Natural killer cell (primary cell): ENCODE measurements at regions not wholly inside any gene's neighbourhood (a gene's known extent, or its start where the extent isn't known, plus 50 kb on each side); places are given as distances from the start of the nearest gene placed in this dataset.

ENCODE experiments used
- ATAC-seq, 3 donors: fragments of 150-1000 bp in 2 of 3; fragments of 200-7000 bp in 1 of 3; cut with Tn5 transposase; 1 replicate in 1 of 3; 2 replicates in 2 of 3; pipeline ENCODE4 v1.10.0; 2021; ENCODE audit warnings: mild to moderate bottlenecking in 2 of 3, moderate library complexity in 2 of 3
- DNase-seq, 2 donors: peaks; one replicate each; pipeline versions ENCODE4 v3.0.0 to v3.0.0-alpha.2; 2013 to 2021; ENCODE audit warnings: mixed read lengths in 1 of 2
- H3K27ac ChIP-seq: one replicate; pipeline ENCODE4 v1.5.1; 2013; ENCODE audit warnings: mild to moderate bottlenecking, low read length
- H3K27me3 ChIP-seq: one replicate; pipeline ENCODE4 v1.6.1; 2013; ENCODE audit warnings: low read length; ENCODE audit not compliant: control insufficient read depth, insufficient read depth
- H3K36me3 ChIP-seq: one replicate; pipeline ENCODE4 v1.6.1; 2013; ENCODE audit warnings: low read length; ENCODE audit not compliant: control insufficient read depth, insufficient read depth
- H3K4me1 ChIP-seq: one replicate; pipeline ENCODE4 v1.6.1; 2013; ENCODE audit warnings: low read length; ENCODE audit not compliant: control insufficient read depth, insufficient read depth
- H3K4me3 ChIP-seq: one replicate; pipeline ENCODE4 v1.5.1; 2013; ENCODE audit warnings: low read length
- H3K9me3 ChIP-seq: one replicate; pipeline ENCODE4 v1.6.1; 2013; ENCODE audit warnings: low read length; ENCODE audit not compliant: control insufficient read depth, insufficient read depth
- H3K27ac Mint-ChIP-seq, 2 donors: one replicate each; pipeline ENCODE4 v1.8.0; 2022; ENCODE audit warnings: mild to moderate bottlenecking in 2 of 2, mixed read lengths in 2 of 2, moderate library complexity in 1 of 2
- H3K27me3 Mint-ChIP-seq, 2 donors: one replicate each; pipeline ENCODE4 v1.8.0; 2022; ENCODE audit warnings: low read depth in 2 of 2, mixed read lengths in 2 of 2
- H3K36me3 Mint-ChIP-seq: one replicate; pipeline ENCODE4 v1.8.0; 2022; ENCODE audit warnings: mixed read lengths
- H3K4me1 Mint-ChIP-seq, 2 donors: one replicate each; pipeline ENCODE4 v1.8.0; 2022; ENCODE audit warnings: mixed read lengths in 2 of 2
- H3K4me3 Mint-ChIP-seq: one replicate; pipeline ENCODE4 v1.8.0; 2022; ENCODE audit warnings: mild to moderate bottlenecking, moderate library complexity, mixed read lengths
- H3K9me3 Mint-ChIP-seq, 2 donors: one replicate each; pipeline ENCODE4 v1.8.0; 2022; ENCODE audit warnings: mixed read lengths in 2 of 2
- CTCF ChIP-seq: fragments of 200-600 bp; IDR thresholded peaks from one replicate; pipeline ENCODE4 v1.8.0; 2022; ENCODE audit warnings: antibody characterized with exemption
- WGBS: methylation state at CpG from one replicate; pipeline ENCODE4 v1.1.7; 2013; ENCODE audit warnings: missing lambda C conversion rate; ENCODE audit not compliant: insufficient coverage; 5-methylcytosine and 5-hydroxymethylcytosine counted together
- intact Hi-C: fragments of 100-400 bp; cut with micrococcal nuclease; formaldehyde crosslinking; loops from one replicate; pipeline ENCODE4 v1.14.2; 2022

- Mint-ChIP-seq H3K27ac (peak overlapping the region; percentile 91 to 97), H3K27me3 (no peaks in the 10 kb centered on the region), H3K36me3 (no peaks in the 10 kb centered on the region), H3K4me3 (peak overlapping the region; percentile 61), H3K9me3 (no peaks in the 10 kb centered on the region), H3K4me1 (peaks cover 61 to 73% of the 10 kb centered on the region in 2 donors)
- H3K36me3 ChIP-seq = no peaks in the 10 kb centered on the region
- ATAC-seq = no peak
- no peak for DNase-seq
- no peak for TF ChIP-seq CTCF
- H3K27me3 ChIP-seq = no peaks in the 10 kb centered on the region
- H3K4me3 ChIP-seq = no peak overlapping the region
- H3K27ac ChIP-seq = peak overlapping the region; percentile 91
- WGBS = 77% methylated on average over 2 of the region's 2 CpGs
- intact Hi-C loops = loop anchor here (1.0 kb wide), 1 partner anchor 22 kb away; no protein-coding TSS in a partner anchor
- peaks cover 64% of the 10 kb centered on the region for H3K4me1 ChIP-seq
- H3K9me3 ChIP-seq = no peaks in the 10 kb centered on the region
Observed at GRCh38 chr6:90402831-90403192, 106.2 kb upstream of the BACH2 start.

- H3K9me3 ChIP-seq = no peaks in the 10 kb centered on the region
- ATAC-seq (peak; percentile 48 to 71 (median 50)), DNase-seq (peak; percentile 59 to 70)
- peak overlapping the region; percentile 91 for H3K27ac ChIP-seq
- Mint-ChIP-seq H3K4me3 (peak overlapping the region; percentile 61), H3K36me3 (no peaks in the 10 kb centered on the region), H3K9me3 (no peaks in the 10 kb centered on the region), H3K27me3 (no peaks in the 10 kb centered on the region), H3K4me1 (peaks cover 67 to 76% of the 10 kb centered on the region in 2 donors), H3K27ac (peak overlapping the region; percentile 91 to 97)
- no peak overlapping the region for H3K4me3 ChIP-seq
- no peaks in the 10 kb centered on the region for H3K27me3 ChIP-seq
- WGBS = 47% methylated on average over 7 of the region's 10 CpGs
- intact Hi-C loops = loop anchor here (1.0 kb wide), 1 partner anchor 23 kb away; no protein-coding TSS in a partner anchor
- H3K36me3 ChIP-seq = no peaks in the 10 kb centered on the region
- no peak for TF ChIP-seq CTCF
- H3K4me1 ChIP-seq = peaks cover 70% of the 10 kb centered on the region
Observed at GRCh38 chr6:90401933-90402830, 105.5 kb upstream of the BACH2 start.

- 58% methylated on average over 12 of the region's 12 CpGs for WGBS
- Mint-ChIP-seq H3K4me3 (peak overlapping the region; percentile 6), H3K9me3 (no peaks in the 10 kb centered on the region), H3K27ac (peak overlapping the region; percentile 85 to 92), H3K36me3 (no peaks in the 10 kb centered on the region), H3K4me1 (peaks cover 66 to 78% of the 10 kb centered on the region in 2 donors), H3K27me3 (peaks cover 0 to 4% of the 10 kb centered on the region in 2 donors)
- peak overlapping the region; percentile 12 for H3K27ac ChIP-seq
- H3K27me3 ChIP-seq = no peaks in the 10 kb centered on the region
- TF ChIP-seq CTCF = no peak
- intact Hi-C loops = loop anchor here (2.0 to 10.0 kb wide), 6 partner anchors 17 to 448 kb away; partner anchors contain the start of gene BACH2
- ATAC-seq (no peak), DNase-seq (peak in 1 of 2 donors; percentile 35)
- H3K9me3 ChIP-seq = no peaks in the 10 kb centered on the region
- no peak overlapping the region for H3K4me3 ChIP-seq
- no peaks in the 10 kb centered on the region for H3K36me3 ChIP-seq
- peaks cover 72% of the 10 kb centered on the region for H3K4me1 ChIP-seq
Observed at GRCh38 chr6:90399970-90400369, 103.3 kb upstream of the BACH2 start.
